GM12891 (cell line): ENCODE measurements at regions not wholly inside any gene's neighbourhood (a gene's known extent, or its start where the extent isn't known, plus 50 kb on each side); places are given as distances from the start of the nearest gene placed in this dataset.

Source experiments
- PAX5 ChIP-seq: IDR thresholded peaks from 2 replicates; pipeline ENCODE4 v1.6.1; 2011; ENCODE audit warnings: low read length, moderate library complexity, mild to moderate bottlenecking; ENCODE audit not compliant: insufficient read depth, severe bottlenecking
- POLR2A ChIP-seq: IDR thresholded peaks from 2 replicates; pipeline ENCODE4 v1.6.1; 2011; ENCODE audit warnings: low read depth, low read length, control low read depth
- POLR2AphosphoS5 ChIP-seq: IDR thresholded peaks from 2 replicates; pipeline ENCODE4 v1.6.1; 2011; ENCODE audit warnings: low read depth, low read length, control low read depth
- SPI1 ChIP-seq: IDR thresholded peaks from 2 replicates; pipeline ENCODE4 v1.6.1; 2011; ENCODE audit warnings: low read depth, low read length, control low read depth
- TAF1 ChIP-seq: IDR thresholded peaks from 2 replicates; pipeline ENCODE4 v1.6.1; 2011; ENCODE audit warnings: low read depth, low read length, control low read depth

DNA sequence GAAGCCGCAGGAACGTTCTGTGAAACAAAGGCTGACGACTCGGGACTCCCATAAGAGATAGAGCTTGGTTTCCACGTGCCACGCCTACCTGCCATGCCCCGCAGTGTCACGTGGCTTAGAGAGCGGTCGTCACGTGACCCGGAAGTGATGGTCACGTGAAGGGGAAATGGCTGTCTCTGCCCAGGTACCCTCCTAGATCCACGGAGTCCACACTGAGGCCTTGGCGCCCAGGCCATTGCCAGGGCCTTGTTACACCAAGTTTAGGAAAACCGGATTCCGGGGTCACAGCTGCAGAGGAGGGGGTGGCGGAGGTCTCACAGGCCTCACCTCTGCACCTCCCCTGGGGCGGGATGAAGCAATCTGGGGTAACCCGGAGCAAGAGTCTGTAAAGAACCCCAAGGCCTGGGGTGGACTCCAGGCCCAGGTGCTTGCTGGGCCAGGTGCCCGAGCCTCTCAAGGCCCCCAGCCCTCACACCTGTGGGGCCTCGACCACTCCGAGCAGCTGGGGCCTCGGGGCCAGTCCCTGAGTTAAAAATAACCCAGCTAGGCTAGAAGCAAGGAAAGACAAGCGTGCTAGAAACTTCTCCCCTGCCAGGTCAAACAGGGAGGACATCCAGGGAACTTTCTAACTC lies 113.5 kb upstream of the ZNF236 start:
- no peak for TF ChIP-seq POLR2A
- no peak for TF ChIP-seq TAF1
- no peak for TF ChIP-seq SPI1
- no peak for TF ChIP-seq POLR2AphosphoS5
- TF ChIP-seq PAX5 = no peak
